Pancreas (tissue), 10 donors: ENCODE measurements at regions not wholly inside any gene's neighbourhood (a gene's known extent, or its start where the extent isn't known, plus 50 kb on each side); places are given as distances from the start of the nearest gene placed in this dataset.

Experiments used
- ATAC-seq, 4 donors: fragments of 200-7000 bp; cut with Tn5 transposase; one replicate each; pipeline versions ENCODE4 v1.8.0 to v1.9.1; 2020; ENCODE audit warnings: mild to moderate bottlenecking in 4 of 4, moderate library complexity in 4 of 4
- DNase-seq, 6 donors: peaks; one replicate each; pipeline ENCODE4 v3.0.0-alpha.2; 2020
- FAIRE-seq: peaks from 2 replicates; lab custom pipeline; 2012; peaks lifted over from hg19 to GRCh38; lab: Jason Lieb, UNC
- H3K27ac ChIP-seq, 4 donors: fragments of 200-600 bp; sonication (generic); 1 replicate in 3 of 4; 2 replicates in 1 of 4; pipeline versions ENCODE4 v1.5.0 to v1.8.0; 2020
- H3K27me3 ChIP-seq, 4 donors: fragments of 200-600 bp; one replicate each; pipeline ENCODE4 v1.8.0; 2021
- H3K36me3 ChIP-seq, 3 donors: fragments of 200-600 bp; sonication (generic) in 1 of 3; one replicate each; pipeline versions ENCODE4 v1.5.0 to v1.8.0; 2020 to 2021
- H3K4me1 ChIP-seq, 3 donors: fragments of 200-600 bp; one replicate each; pipeline ENCODE4 v1.8.0; 2021
- H3K4me3 ChIP-seq, 4 donors: fragments of 200-600 bp; sonication (generic) in 2 of 4; one replicate each; pipeline versions ENCODE4 v1.5.0 to v1.8.0; 2020 to 2021
- H3K9me3 ChIP-seq, 4 donors: fragments of 200-600 bp; one replicate each; pipeline ENCODE4 v1.8.0; 2021
- CTCF ChIP-seq, 4 donors: fragments of 200-600 bp; sonication (generic) in 3 of 4; IDR thresholded peaks; one replicate each; pipeline versions ENCODE4 v1.5.0 to v1.8.0; 2021; ENCODE audit warnings: antibody characterized with exemption in 4 of 4
- WGBS, 2 donors: extraction: QIAGEN DNeasy Blood & Tissue Kit; methylation state at CpG; one replicate each; pipeline ENCODE4 v1.1.7; 2013; 5-methylcytosine and 5-hydroxymethylcytosine counted together
- intact Hi-C, 3 donors: fragments of 100-400 bp; cut with DNase I; formaldehyde crosslinking; loops; one replicate each; pipeline versions ENCODE4 v1.11.1 to v1.14.2; 2022
- donor health status: healthy with polysubstance abuse.
- donor health status: DM: no; HTN: no; CAD: no; lungs with moderate emphysema.
- donor health status: DM: no; HTN: no; CAD: no.
- donor health status: control.
- donor health status: control.
- donor health status: Bipolar disorder and iron deficiency.
- donor health status: DM: yes; HTN: yes; CAD: no.
- donor health status: DM: no; HTN: no; CAD: no.
- donor health status: DM: no; HTN: no; CAD: no.
- donor health status: DM: yes; HTN: yes; CAD: no.

- no peaks in the 10 kb centered on the region for H3K9me3 ChIP-seq
- no peak overlapping the region for H3K4me3 ChIP-seq
- WGBS, 2 donors: 73 to 79% methylated on average over 9 of the region's 9 CpGs
- H3K36me3 ChIP-seq: no peaks in the 10 kb centered on the region
- ATAC-seq: peak in 3 of 4 donors; percentile 38 to 65 (median 61)
- no peak overlapping the region for H3K27ac ChIP-seq
- intact Hi-C loops: no loop called here
- DNase-seq: no peak
- H3K4me1 ChIP-seq: peaks cover 0 to 2% (median 0%) of the 10 kb centered on the region in 3 donors
- no peaks in the 10 kb centered on the region for H3K27me3 ChIP-seq
- no peak for FAIRE-seq
- no peak for TF ChIP-seq CTCF (IDR thresholded peaks at IDR 0.05)
Observed at GRCh38 chr9:86795823-86796553, 151.3 kb downstream of the GAS1 start.

DNA sequence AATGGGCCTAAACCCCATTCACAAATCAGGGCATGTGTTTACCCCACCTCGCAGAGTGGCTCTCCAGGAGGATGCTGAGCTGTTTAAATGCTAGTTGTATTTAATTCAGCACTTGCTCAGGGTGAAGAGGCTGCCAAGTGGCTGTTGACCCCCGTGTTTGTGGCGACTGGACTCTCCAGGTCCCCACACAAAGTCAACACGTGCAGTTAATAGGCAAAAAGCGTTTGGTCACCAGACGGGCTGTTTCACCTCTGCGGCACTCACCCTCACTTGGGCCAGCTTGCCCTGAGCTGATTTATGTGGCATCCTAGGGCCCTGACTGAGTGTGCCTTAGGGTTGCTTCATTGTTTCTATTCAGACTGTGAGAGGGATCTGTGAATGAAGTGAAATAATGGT is 152.3 kb downstream of the GAS1 start:
- 74 to 78% methylated on average over 7 of the region's 7 CpGs for WGBS, 2 donors
- no peaks in the 10 kb centered on the region for H3K9me3 ChIP-seq
- no peak for TF ChIP-seq CTCF (IDR thresholded peaks at IDR 0.05)
- no peaks in the 10 kb centered on the region for H3K36me3 ChIP-seq
- ATAC-seq: peak in 1 of 4 donors; percentile 11
- no peaks in the 10 kb centered on the region for H3K4me1 ChIP-seq
- H3K27me3 ChIP-seq: no peaks in the 10 kb centered on the region
- no peak for DNase-seq
- FAIRE-seq: no peak
- H3K27ac ChIP-seq: peak overlapping the region in 1 of 4 donors; percentile 8
- no peak overlapping the region for H3K4me3 ChIP-seq
- intact Hi-C loops: no loop called here

- H3K4me3 ChIP-seq: no peak overlapping the region
- H3K27ac ChIP-seq: peak overlapping the region in 1 of 4 donors; percentile 8
Observed at GRCh38 chr9:86794391-86795046, 152.8 kb downstream of the GAS1 start.

GRCh38 chr9:86792136-86792535 is 155.2 kb downstream of the GAS1 start:
- Histone ChIP-seq H3K36me3 (no peaks in the 10 kb centered on the region), H3K4me3 (no peak overlapping the region), H3K27me3 (no peaks in the 10 kb centered on the region), H3K27ac (no peak overlapping the region), H3K4me1 (no peaks in the 10 kb centered on the region), H3K9me3 (no peaks in the 10 kb centered on the region)
- 57 to 59% methylated on average over 3 of the region's 3 CpGs for WGBS, 2 donors
- no peak for TF ChIP-seq CTCF (IDR thresholded peaks at IDR 0.05)
- DNase-seq (no peak), ATAC-seq (peak in 2 of 4 donors; percentile 29 to 34), FAIRE-seq (no peak)
- intact Hi-C loops: no loop called here

More at GRCh38 chr9:86794391-86795046, 152.8 kb downstream of the GAS1 start:
- ATAC-seq: peak in 2 of 4 donors; percentile 42 to 55
- no peaks in the 10 kb centered on the region for H3K4me1 ChIP-seq
- no peaks in the 10 kb centered on the region for H3K27me3 ChIP-seq
- FAIRE-seq: no peak
- intact Hi-C loops: no loop called here
- TF ChIP-seq CTCF (IDR thresholded peaks at IDR 0.05): no peak
- no peak for DNase-seq
- no peaks in the 10 kb centered on the region for H3K36me3 ChIP-seq
- no peaks in the 10 kb centered on the region for H3K9me3 ChIP-seq
- WGBS, 2 donors: 78 to 84% methylated on average over 3 of the region's 3 CpGs

DNA sequence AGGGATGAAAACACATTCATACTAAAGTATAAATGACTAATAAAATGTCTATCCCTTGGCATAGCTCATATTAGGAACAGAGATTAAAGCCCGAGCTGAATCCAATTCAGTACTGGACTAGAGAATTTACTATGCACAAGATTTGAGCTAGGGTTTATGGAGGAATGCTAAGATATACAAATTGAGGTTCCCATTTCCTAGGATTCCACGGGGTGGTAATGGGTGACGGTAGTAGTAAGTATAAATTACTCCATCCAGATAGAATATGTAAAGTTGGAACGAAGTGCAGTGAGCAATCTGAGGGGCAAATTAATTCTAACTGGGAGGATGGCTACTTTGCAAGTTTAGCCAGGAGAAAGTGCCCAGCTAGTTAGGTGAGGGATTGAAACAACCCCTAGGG is 156.5 kb downstream of the GAS1 start:
- no peak for FAIRE-seq
- WGBS, 2 donors: 87% methylated on average over 4 of the region's 4 CpGs

More for the DNA sequence above, 156.5 kb downstream of the GAS1 start:
- TF ChIP-seq CTCF (IDR thresholded peaks at IDR 0.05): no peak
- no peaks in the 10 kb centered on the region for H3K36me3 ChIP-seq
- no peak overlapping the region for H3K27ac ChIP-seq
- no peak overlapping the region for H3K4me3 ChIP-seq
- no peak for ATAC-seq
- no peaks in the 10 kb centered on the region for H3K4me1 ChIP-seq
- H3K9me3 ChIP-seq: no peaks in the 10 kb centered on the region
- intact Hi-C loops: no loop called here
- DNase-seq: no peak
- no peaks in the 10 kb centered on the region for H3K27me3 ChIP-seq
